GM21737 (cell line): ENCODE measurements at regions not wholly inside any gene's neighbourhood (a gene's known extent, or its start where the extent isn't known, plus 50 kb on each side); places are given as distances from the start of the nearest gene placed in this dataset.
"Not testable (repeated sequence)": the region's sequence is repeated elsewhere in the genome, so short reads cannot be mapped to it uniquely, and the experiment has no call there.

Experiments
- ATAC-seq: cut with Tn5 transposase; IDR thresholded peaks from one replicate; pipeline ENCODE4 v1.9.1; 2021; ENCODE audit warnings: mild to moderate bottlenecking, moderate library complexity; ENCODE audit not compliant: unreplicated experiment

GRCh38 chr4:181860668-181861067, 382.5 kb upstream of the TENM3 start:
- no peak for ATAC-seq

GRCh38 chr4:181863856-181864255, 379.3 kb upstream of the TENM3 start:
- no peak for ATAC-seq

GRCh38 chr4:181870326-181870725, 372.9 kb upstream of the TENM3 start:
- no peak for ATAC-seq

GRCh38 chr4:181874602-181875001, 368.6 kb upstream of the TENM3 start:
- no peak for ATAC-seq

GRCh38 chr4:181877329-181877848, 365.8 kb upstream of the TENM3 start:
- ATAC-seq = no peak

- no peak for ATAC-seq
These were observed 353.2 kb upstream of the TENM3 start for GRCh38 chr4:181890031-181890430.

GRCh38 chr4:181890911-181891310, 352.3 kb upstream of the TENM3 start:
- ATAC-seq = no peak

- no peak for ATAC-seq
These were observed 346.6 kb upstream of the TENM3 start for GRCh38 chr4:181896614-181897013.

- ATAC-seq = no peak
These were observed 345.3 kb upstream of the TENM3 start for GRCh38 chr4:181897935-181898334.

- ATAC-seq = not testable (repeated sequence)
These were observed 340.8 kb upstream of the TENM3 start for GRCh38 chr4:181902404-181902803.

GRCh38 chr4:181905708-181906107, 337.5 kb upstream of the TENM3 start:
- ATAC-seq = no peak

- ATAC-seq = no peak
These were observed 335.0 kb upstream of the TENM3 start for GRCh38 chr4:181908168-181908567.

- ATAC-seq = no peak
These were observed 333.8 kb upstream of the TENM3 start for GRCh38 chr4:181909368-181909767.

- no peak for ATAC-seq
These were observed 331.8 kb upstream of the TENM3 start for GRCh38 chr4:181911420-181911819.

- no peak for ATAC-seq
These were observed 309.7 kb upstream of the TENM3 start for GRCh38 chr4:181933471-181933870.

GRCh38 chr4:181938631-181939030, 304.6 kb upstream of the TENM3 start:
- no peak for ATAC-seq

- no peak for ATAC-seq
These were observed 303.8 kb upstream of the TENM3 start for GRCh38 chr4:181939199-181939945.

- no peak for ATAC-seq
These were observed 298.7 kb upstream of the TENM3 start for GRCh38 chr4:181944527-181944926.

GRCh38 chr4:181946902-181947301, 296.3 kb upstream of the TENM3 start:
- ATAC-seq = no peak

- no peak for ATAC-seq
These were observed 294.3 kb upstream of the TENM3 start for GRCh38 chr4:181948839-181949382.

- ATAC-seq = no peak
These were observed 293.4 kb upstream of the TENM3 start for GRCh38 chr4:181949704-181950312.
